GM12891 (cell line): ENCODE measurements at regions not wholly inside any gene's neighbourhood (a gene's known extent, or its start where the extent isn't known, plus 50 kb on each side); places are given as distances from the start of the nearest gene placed in this dataset.

Experiments
- DNase-seq: peaks from one replicate; pipeline ENCODE4 v3.0.0; 2011; ENCODE audit warnings: low spot score; ENCODE audit not compliant: insufficient read length
- FAIRE-seq: peaks from 2 replicates; lab custom pipeline; 2011; peaks lifted over from hg19 to GRCh38; lab: Jason Lieb, UNC
- PAX5 ChIP-seq: IDR thresholded peaks from 2 replicates; pipeline ENCODE4 v1.6.1; 2011; ENCODE audit warnings: low read length, moderate library complexity, mild to moderate bottlenecking; ENCODE audit not compliant: insufficient read depth, severe bottlenecking
- POLR2A ChIP-seq: IDR thresholded peaks from 2 replicates; pipeline ENCODE4 v1.6.1; 2011; ENCODE audit warnings: low read depth, low read length, control low read depth
- POLR2AphosphoS5 ChIP-seq: IDR thresholded peaks from 2 replicates; pipeline ENCODE4 v1.6.1; 2011; ENCODE audit warnings: low read depth, low read length, control low read depth
- POU2F2 ChIP-seq: IDR thresholded peaks from 2 replicates; pipeline ENCODE4 v1.6.1; 2011; ENCODE audit warnings: low read depth, mild to moderate bottlenecking, control low read depth, low read length, moderate library complexity
- SPI1 ChIP-seq: IDR thresholded peaks from 2 replicates; pipeline ENCODE4 v1.6.1; 2011; ENCODE audit warnings: low read depth, low read length, control low read depth
- TAF1 ChIP-seq: IDR thresholded peaks from 2 replicates; pipeline ENCODE4 v1.6.1; 2011; ENCODE audit warnings: low read depth, low read length, control low read depth

- TF ChIP-seq TAF1 (no peak), POLR2AphosphoS5 (no peak), PAX5 (no peak), POLR2A (no peak), SPI1 (no peak), POU2F2 (no peak)
- DNase-seq = no peak
- no peak for FAIRE-seq
These were observed 248.8 kb downstream of the EIPR1 start for GRCh38 chr2:3128786-3129185.

- no peak for FAIRE-seq
- TF ChIP-seq TAF1 (no peak), POLR2AphosphoS5 (no peak), POLR2A (no peak), SPI1 (no peak), PAX5 (no peak), POU2F2 (no peak)
- no peak for DNase-seq
These were observed 249.9 kb downstream of the EIPR1 start for GRCh38 chr2:3127710-3128109.

- no peak for FAIRE-seq
- no peak for DNase-seq
- TF ChIP-seq POLR2AphosphoS5 = no peak
- TF ChIP-seq PAX5 = no peak
- no peak for TF ChIP-seq SPI1
- TF ChIP-seq POU2F2 = no peak
- no peak for TF ChIP-seq POLR2A
- TF ChIP-seq TAF1 = no peak
These were observed 250.6 kb downstream of the EIPR1 start for GRCh38 chr2:3126911-3127621.

- DNase-seq (no peak), FAIRE-seq (no peak)
- TF ChIP-seq POLR2A (no peak), POLR2AphosphoS5 (no peak), SPI1 (no peak), PAX5 (no peak), TAF1 (no peak), POU2F2 (no peak)
These were observed 251.3 kb downstream of the EIPR1 start for GRCh38 chr2:3126171-3126910.

GRCh38 chr2:3125761-3126130, 251.9 kb downstream of the EIPR1 start:
- no peak for TF ChIP-seq PAX5
- TF ChIP-seq POLR2A = no peak
- TF ChIP-seq TAF1 = no peak
- TF ChIP-seq POU2F2 = no peak
- TF ChIP-seq SPI1 = no peak
- TF ChIP-seq POLR2AphosphoS5 = no peak
- no peak for FAIRE-seq
- no peak for DNase-seq

GRCh38 chr2:3125001-3125760, 252.4 kb downstream of the EIPR1 start:
- TF ChIP-seq TAF1 (no peak), POLR2AphosphoS5 (no peak), POU2F2 (no peak), PAX5 (no peak), SPI1 (no peak), POLR2A (no peak)
- DNase-seq (no peak), FAIRE-seq (no peak)

- TF ChIP-seq PAX5 (no peak), POU2F2 (no peak), TAF1 (no peak), POLR2A (no peak), POLR2AphosphoS5 (no peak), SPI1 (no peak)
- FAIRE-seq (no peak), DNase-seq (no peak)
These were observed 255.1 kb downstream of the EIPR1 start for GRCh38 chr2:3122525-3122924.

GRCh38 chr2:3121601-3122000, 256.0 kb downstream of the EIPR1 start:
- TF ChIP-seq POLR2A = no peak
- no peak for TF ChIP-seq PAX5
- no peak for TF ChIP-seq POLR2AphosphoS5
- TF ChIP-seq SPI1 = no peak
- TF ChIP-seq TAF1 = no peak
- FAIRE-seq (no peak), DNase-seq (no peak)
